BJ (cell line): ENCODE measurements at regions not wholly inside any gene's neighbourhood (a gene's known extent, or its start where the extent isn't known, plus 50 kb on each side); places are given as distances from the start of the nearest gene placed in this dataset. TPM values are rescaled to one million over a fixed set of nuclear protein-coding genes. Genes with fewer than 3 reads are reported as not detected.

Experiments used
- CTCF ChIA-PET: fragments of 350-600 bp; formaldehyde crosslinking; extraction: SDS; loops from one replicate; lab custom pipeline; 2021; ENCODE audit warnings: antibody characterized with exemption, inconsistent platforms; lab: Yijun Ruan, JAX
- POLR2A ChIA-PET: fragments of 300-600 bp; sonication (Branson Sonifier 250); formaldehyde crosslinking; extraction: SDS; loops from one replicate; lab custom pipeline; 2021; ENCODE audit warnings: antibody characterized with exemption; lab: Charles Lee
- DNase-seq: peaks from one replicate; pipeline ENCODE4 v3.0.0-alpha.2; 2011; ENCODE audit warnings: low read depth
- H3K27me3 ChIP-seq: 2 replicates; pipeline ENCODE4 v1.6.0; 2011; ENCODE audit warnings: low read length; ENCODE audit not compliant: control insufficient read depth, insufficient read depth
- H3K36me3 ChIP-seq: 2 replicates; pipeline ENCODE4 v1.5.1; 2011; ENCODE audit warnings: low read length; ENCODE audit not compliant: control insufficient read depth, insufficient read depth
- H3K4me3 ChIP-seq: 2 replicates; pipeline ENCODE4 v1.5.1; 2011; ENCODE audit warnings: low read depth, mild to moderate bottlenecking, control low read depth, low read length
- small RNA-seq: library from RNA; depleted of rRNA; stranded (forward); fragments of <200 nt; gene quantifications from one replicate; pipeline ENCODE3, GENCODE V24; 2012; ENCODE audit warnings: low replicate concordance, low read depth; ENCODE audit not compliant: insufficient read length
- TF ChIP-seq, protein P1 (sequence below): IDR thresholded peaks from 2 replicates; pipeline ENCODE4 v1.5.1; 2011; ENCODE audit warnings: low read depth, mild to moderate bottlenecking, control low read depth, inconsistent platforms, low read length, moderate library complexity; ENCODE audit not compliant: insufficient read depth

DNA sequence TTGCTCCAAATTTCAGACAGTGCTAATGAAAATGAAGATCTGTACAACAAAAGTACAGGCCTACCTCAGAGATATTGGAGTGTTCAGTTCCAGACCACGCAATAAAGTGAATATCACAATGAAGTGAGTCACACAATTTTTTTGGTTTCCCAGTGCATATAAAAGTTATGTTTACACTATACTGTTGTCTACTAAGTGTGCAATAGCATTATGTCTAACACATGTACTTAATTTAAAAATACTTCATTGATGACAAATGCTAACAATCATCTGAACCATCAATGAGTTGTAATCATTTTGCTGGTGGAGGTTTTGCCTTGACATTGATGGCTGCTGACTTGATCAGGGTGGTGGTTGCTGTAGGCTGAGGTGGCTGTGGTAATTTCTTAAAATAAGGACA lies 60.6 kb upstream of the E2F8 start:
- TF ChIP-seq, protein P1, sequence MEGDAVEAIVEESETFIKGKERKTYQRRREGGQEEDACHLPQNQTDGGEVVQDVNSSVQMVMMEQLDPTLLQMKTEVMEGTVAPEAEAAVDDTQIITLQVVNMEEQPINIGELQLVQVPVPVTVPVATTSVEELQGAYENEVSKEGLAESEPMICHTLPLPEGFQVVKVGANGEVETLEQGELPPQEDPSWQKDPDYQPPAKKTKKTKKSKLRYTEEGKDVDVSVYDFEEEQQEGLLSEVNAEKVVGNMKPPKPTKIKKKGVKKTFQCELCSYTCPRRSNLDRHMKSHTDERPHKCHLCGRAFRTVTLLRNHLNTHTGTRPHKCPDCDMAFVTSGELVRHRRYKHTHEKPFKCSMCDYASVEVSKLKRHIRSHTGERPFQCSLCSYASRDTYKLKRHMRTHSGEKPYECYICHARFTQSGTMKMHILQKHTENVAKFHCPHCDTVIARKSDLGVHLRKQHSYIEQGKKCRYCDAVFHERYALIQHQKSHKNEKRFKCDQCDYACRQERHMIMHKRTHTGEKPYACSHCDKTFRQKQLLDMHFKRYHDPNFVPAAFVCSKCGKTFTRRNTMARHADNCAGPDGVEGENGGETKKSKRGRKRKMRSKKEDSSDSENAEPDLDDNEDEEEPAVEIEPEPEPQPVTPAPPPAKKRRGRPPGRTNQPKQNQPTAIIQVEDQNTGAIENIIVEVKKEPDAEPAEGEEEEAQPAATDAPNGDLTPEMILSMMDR = no peak
- ChIA-PET CTCF (interaction anchor here (2.3 kb wide), 1 partner anchor 256 kb away, joined by 6 read pairs; no protein-coding TSS in a partner anchor), POLR2A (no interaction called here)
- no peak for DNase-seq
- H3K27me3 ChIP-seq = peaks cover 6% of the 10 kb centered on the region
- no peaks in the 10 kb centered on the region for H3K36me3 ChIP-seq
- no peak overlapping the region for H3K4me3 ChIP-seq

GRCh38 chr11:19294444-19294843 lies 53.7 kb upstream of the E2F8 start:
- CTCF ChIA-PET = interaction anchor here (0.6 kb wide), 1 partner anchor 399 kb away, joined by 4 read pairs; no protein-coding TSS in a partner anchor
- DNase-seq = no peak
- Histone ChIP-seq H3K36me3 (no peaks in the 10 kb centered on the region), H3K4me3 (no peak overlapping the region), H3K27me3 (peaks cover 15% of the 10 kb centered on the region)
- TF ChIP-seq, protein P1 = no peak
- POLR2A ChIA-PET = no interaction called here

GRCh38 chr11:19291064-19291463 lies 50.3 kb upstream of the E2F8 start:
- H3K4me3 ChIP-seq = no peak overlapping the region
- POLR2A ChIA-PET = no interaction called here
- CTCF ChIA-PET = no interaction called here
- TF ChIP-seq, protein P1 = no peak
- H3K27me3 ChIP-seq = peaks cover 10% of the 10 kb centered on the region
- no peak for DNase-seq
- no peaks in the 10 kb centered on the region for H3K36me3 ChIP-seq

Small RNA genes lying in the stretch of these regions (small RNA-seq; reads per million reads assigned to genes)
- gene MIR4486 = not detected
- gene RF00408 = not detected
- gene RNA5SP335 = not detected
